Thymus (tissue), 11 donors: ENCODE measurements at regions not wholly inside any gene's neighbourhood (a gene's known extent, or its start where the extent isn't known, plus 50 kb on each side); places are given as distances from the start of the nearest gene placed in this dataset.

Experiments
- DNase-seq, 9 donors: peaks; one replicate each; pipeline ENCODE4 v3.0.0-alpha.2; 2013; ENCODE audit warnings: low spot score in 9 of 9, low read depth in 6 of 9, missing footprints in 1 of 9
- H3K27ac ChIP-seq, 2 donors: one replicate each; pipeline ENCODE4 v1.5.1; 2013; ENCODE audit warnings: control low read depth in 1 of 2, low read depth in 1 of 2, low read length in 1 of 2, mild to moderate bottlenecking in 1 of 2, moderate library complexity in 1 of 2
- H3K27me3 ChIP-seq, 2 donors: one replicate each; pipeline ENCODE4 v1.5.1; 2013; ENCODE audit warnings: low read length in 1 of 2; ENCODE audit not compliant: control insufficient read depth in 2 of 2, insufficient read depth in 1 of 2
- H3K36me3 ChIP-seq, 2 donors: one replicate each; pipeline ENCODE4 v1.5.1; 2013; ENCODE audit warnings: low read length in 1 of 2, mild to moderate bottlenecking in 1 of 2, moderate library complexity in 1 of 2; ENCODE audit not compliant: control insufficient read depth in 2 of 2, insufficient read depth in 2 of 2
- H3K4me1 ChIP-seq, 2 donors: one replicate each; pipeline ENCODE4 v1.5.1; 2013; ENCODE audit warnings: low read length in 2 of 2; ENCODE audit not compliant: control insufficient read depth in 2 of 2, insufficient read depth in 2 of 2
- H3K4me3 ChIP-seq, 2 donors: one replicate each; pipeline ENCODE4 v1.5.1; 2013; ENCODE audit warnings: low read length in 2 of 2, control low read depth in 1 of 2, mild to moderate bottlenecking in 1 of 2
- H3K9me3 ChIP-seq, 2 donors: one replicate each; pipeline ENCODE4 v1.5.1; 2013; ENCODE audit warnings: low read length in 1 of 2, mild to moderate bottlenecking in 1 of 2; ENCODE audit not compliant: control insufficient read depth in 2 of 2, insufficient read depth in 1 of 2
- WGBS: extraction: QIAGEN DNeasy Blood & Tissue Kit; methylation state at CpG from one replicate; pipeline ENCODE4 v1.1.7; 2013; 5-methylcytosine and 5-hydroxymethylcytosine counted together
- donor health status: healthy.

DNA sequence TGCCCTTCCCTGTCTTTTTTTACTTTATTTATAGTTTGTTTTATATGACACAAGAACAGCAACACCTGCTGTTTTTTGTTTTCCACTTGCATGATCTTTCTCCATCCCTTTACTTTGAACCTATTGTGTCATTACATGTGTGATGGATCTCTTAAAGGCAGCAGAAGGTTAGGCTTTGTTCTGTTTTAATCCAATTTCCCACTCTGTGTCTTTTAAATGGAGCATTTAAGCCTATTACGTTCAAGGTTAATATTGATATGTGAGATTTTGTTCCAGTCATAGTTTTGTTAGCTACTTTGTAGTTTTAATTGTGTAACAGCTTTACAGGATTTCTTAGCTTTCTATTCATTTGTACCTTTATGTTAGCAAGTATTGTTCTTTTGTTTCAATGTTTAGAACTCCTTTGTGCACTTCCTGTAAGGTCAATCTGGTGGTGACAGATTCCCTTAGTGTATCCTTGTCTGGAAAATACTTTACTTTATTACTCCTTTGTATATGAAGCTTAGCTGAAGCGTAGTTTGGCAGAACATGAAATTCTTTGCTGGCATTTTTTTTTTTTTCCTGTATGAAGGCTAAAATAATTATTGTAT lies 1443.0 kb upstream of the LRRTM1 start:
- 90% methylated on average over 2 of the region's 2 CpGs for WGBS
- H3K4me1 ChIP-seq: no peaks in the 10 kb centered on the region
- H3K4me3 ChIP-seq: no peak overlapping the region
- no peaks in the 10 kb centered on the region for H3K36me3 ChIP-seq
- H3K9me3 ChIP-seq: peaks cover 0 to 10% of the 10 kb centered on the region in 2 donors
- H3K27me3 ChIP-seq: no peaks in the 10 kb centered on the region
- DNase-seq: no peak
- no peak overlapping the region for H3K27ac ChIP-seq

DNA sequence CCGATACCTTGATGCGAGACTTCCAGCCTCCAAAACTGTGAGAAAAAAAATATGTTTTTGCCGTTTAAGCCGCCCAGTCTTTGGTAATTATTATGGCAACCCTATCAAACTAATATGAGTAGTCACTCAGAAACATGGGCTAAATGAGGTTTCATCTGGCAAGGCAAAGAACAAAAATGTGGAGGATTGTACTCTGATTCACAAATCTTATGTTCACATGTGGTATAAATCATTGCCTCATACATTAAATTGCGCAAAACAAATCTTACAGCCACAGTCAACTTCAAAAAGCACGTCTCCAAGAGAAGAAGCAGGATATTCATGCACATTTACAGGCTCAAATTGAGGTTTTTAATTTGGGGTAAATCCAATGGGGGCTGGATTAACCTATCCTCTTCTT lies 1435.4 kb upstream of the LRRTM1 start:
- H3K4me3 ChIP-seq: no peak overlapping the region
- no peak for DNase-seq
- no peak overlapping the region for H3K27ac ChIP-seq
- no peaks in the 10 kb centered on the region for H3K9me3 ChIP-seq
- no peaks in the 10 kb centered on the region for H3K27me3 ChIP-seq
- H3K36me3 ChIP-seq: no peaks in the 10 kb centered on the region
- WGBS: 94% methylated on average over 6 of the region's 6 CpGs
- no peaks in the 10 kb centered on the region for H3K4me1 ChIP-seq

DNA sequence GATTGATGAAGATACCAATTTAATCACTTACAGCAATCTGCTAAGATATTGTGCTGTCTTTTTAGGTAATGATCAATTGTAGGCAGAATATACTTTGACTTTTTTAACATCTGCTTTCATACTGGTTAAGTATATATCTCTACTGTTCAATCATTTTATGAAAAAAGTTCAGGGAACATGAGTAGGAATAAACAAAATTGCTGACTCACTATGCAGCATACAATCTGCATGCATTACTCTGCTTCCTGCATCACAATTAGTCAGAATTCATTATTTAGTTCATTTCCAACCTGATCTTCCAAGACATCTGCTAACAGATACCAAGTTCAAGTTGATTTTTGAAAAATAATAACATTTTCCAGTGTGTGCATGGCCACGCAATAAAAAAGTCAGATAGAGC lies 1430.4 kb upstream of the LRRTM1 start:
- Histone ChIP-seq H3K4me3 (no peak overlapping the region), H3K27me3 (no peaks in the 10 kb centered on the region), H3K27ac (no peak overlapping the region), H3K9me3 (no peaks in the 10 kb centered on the region), H3K4me1 (no peaks in the 10 kb centered on the region), H3K36me3 (no peaks in the 10 kb centered on the region)
- DNase-seq: no peak
- WGBS: 96% methylated on average over 1 of the region's 1 CpG

DNA sequence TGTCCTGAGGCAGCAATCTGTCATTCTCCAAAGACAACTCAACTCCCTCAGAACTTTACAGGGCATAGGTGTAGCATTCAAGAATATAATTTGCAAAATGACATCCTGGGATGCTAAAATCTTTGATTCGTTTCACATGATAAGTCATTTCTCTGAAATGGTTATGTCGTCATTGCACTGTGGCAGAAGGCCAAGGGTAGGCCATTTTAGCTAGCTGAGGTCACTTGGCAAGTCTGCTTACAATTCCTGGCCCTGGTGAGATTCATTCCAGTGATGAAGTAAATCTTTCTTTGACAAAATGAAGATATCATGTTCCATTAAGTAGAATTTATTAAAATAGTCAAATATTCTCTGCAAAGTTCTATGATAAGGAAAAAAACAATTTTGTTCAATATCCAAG lies 1410.3 kb upstream of the LRRTM1 start:
- Histone ChIP-seq H3K27me3 (no peaks in the 10 kb centered on the region), H3K36me3 (no peaks in the 10 kb centered on the region), H3K4me3 (no peak overlapping the region), H3K4me1 (no peaks in the 10 kb centered on the region), H3K27ac (no peak overlapping the region), H3K9me3 (peaks cover 0 to 6% of the 10 kb centered on the region in 2 donors)
- no peak for DNase-seq
- 87% methylated on average over 2 of the region's 2 CpGs for WGBS

DNA sequence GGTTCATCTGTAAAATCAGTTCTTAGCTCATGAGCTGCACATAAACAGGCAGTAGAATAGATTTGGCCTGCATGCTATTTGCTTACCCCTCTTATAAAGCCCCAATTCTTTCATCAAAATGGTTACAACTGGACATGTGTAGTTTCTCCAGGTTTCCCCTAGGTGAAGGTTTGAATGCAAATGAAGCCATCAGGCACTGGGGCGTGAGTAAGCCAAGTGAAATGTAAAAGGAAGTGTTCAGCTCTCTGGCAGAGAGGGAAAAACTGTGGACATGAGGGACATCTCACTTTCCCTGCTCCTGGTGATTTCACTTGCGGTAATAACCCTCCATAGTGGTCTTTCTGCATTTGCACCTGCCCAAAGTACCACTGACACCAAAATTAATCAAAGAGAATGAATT lies 1402.3 kb upstream of the LRRTM1 start:
- H3K4me1 ChIP-seq: no peaks in the 10 kb centered on the region
- WGBS: 93% methylated on average over 2 of the region's 2 CpGs

DNA sequence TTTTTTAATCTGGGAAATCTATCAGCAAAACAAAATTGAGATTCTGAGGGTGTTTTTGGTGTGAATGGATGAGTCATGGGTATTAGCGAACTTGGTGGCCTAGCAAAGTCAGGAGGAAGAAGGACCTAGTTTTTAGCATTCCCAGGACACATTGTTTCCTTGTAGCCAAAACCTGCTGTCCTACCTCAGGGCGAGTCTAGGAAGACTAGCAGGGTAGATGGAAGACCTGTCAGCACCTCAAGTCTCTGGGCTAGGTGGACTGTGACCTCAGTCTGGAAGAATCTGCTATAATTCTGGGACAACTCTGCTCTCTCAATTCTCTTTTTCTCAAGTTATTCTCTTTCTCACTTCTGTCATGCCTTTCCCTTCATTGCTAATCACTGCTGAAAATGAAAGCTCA lies 1399.3 kb upstream of the LRRTM1 start:
- no peak overlapping the region for H3K27ac ChIP-seq
- no peaks in the 10 kb centered on the region for H3K36me3 ChIP-seq
- no peaks in the 10 kb centered on the region for H3K27me3 ChIP-seq
- no peaks in the 10 kb centered on the region for H3K4me1 ChIP-seq
- 85% methylated on average over 2 of the region's 2 CpGs for WGBS
- H3K9me3 ChIP-seq: no peaks in the 10 kb centered on the region
- DNase-seq: no peak
- no peak overlapping the region for H3K4me3 ChIP-seq

More for the DNA sequence above, 1402.3 kb upstream of the LRRTM1 start:
- H3K27me3 ChIP-seq: no peaks in the 10 kb centered on the region
- H3K4me3 ChIP-seq: no peak overlapping the region
- DNase-seq: no peak
- no peaks in the 10 kb centered on the region for H3K36me3 ChIP-seq
- H3K9me3 ChIP-seq: peaks cover 0 to under 1% of the 10 kb centered on the region in 2 donors
- H3K27ac ChIP-seq: no peak overlapping the region

DNA sequence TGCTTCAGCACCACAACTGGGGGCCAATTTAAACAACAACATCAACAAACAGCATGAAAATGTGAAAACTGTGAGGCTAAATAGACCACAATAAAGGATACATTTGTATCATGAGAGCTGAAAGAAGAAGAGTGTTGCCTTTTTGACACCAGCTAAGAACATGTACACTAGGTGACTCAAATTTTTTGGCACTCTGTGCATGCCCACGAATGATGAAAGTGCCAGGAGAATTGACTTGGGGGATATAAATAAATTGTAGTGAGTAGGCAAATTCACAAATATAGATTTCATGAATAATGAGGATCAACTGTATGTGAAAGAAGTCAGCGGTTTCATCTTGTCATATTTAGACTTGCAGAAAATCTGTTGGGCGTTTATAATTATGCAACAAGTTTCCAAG lies 1388.0 kb upstream of the LRRTM1 start:
- peaks cover 0 to 3% of the 10 kb centered on the region in 2 donors for H3K9me3 ChIP-seq
- WGBS: 87% methylated on average over 3 of the region's 3 CpGs
- H3K4me3 ChIP-seq: no peak overlapping the region
- no peaks in the 10 kb centered on the region for H3K36me3 ChIP-seq
- no peaks in the 10 kb centered on the region for H3K4me1 ChIP-seq
- H3K27ac ChIP-seq: no peak overlapping the region
- DNase-seq: no peak
- no peaks in the 10 kb centered on the region for H3K27me3 ChIP-seq

DNA sequence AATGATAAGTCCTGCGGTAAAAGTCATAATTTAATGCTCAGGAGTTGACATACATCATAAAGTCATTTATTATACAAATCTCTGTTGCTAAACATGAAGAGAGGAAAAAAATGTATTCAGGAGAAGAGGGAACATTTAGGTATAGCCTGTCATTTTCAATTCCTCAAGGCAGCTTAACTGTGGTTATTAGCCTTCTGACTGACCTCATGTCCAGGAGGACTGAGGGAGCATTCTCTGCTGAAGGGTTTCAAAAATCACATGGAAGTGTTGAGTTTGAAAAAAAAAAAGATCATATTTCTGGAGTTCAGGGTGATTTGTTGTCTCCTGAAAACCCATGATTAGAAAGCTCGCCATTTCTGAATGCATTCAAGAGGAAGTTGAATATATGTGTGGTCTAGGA lies 1371.1 kb upstream of the LRRTM1 start:
- Histone ChIP-seq H3K4me1 (no peaks in the 10 kb centered on the region), H3K4me3 (no peak overlapping the region), H3K36me3 (no peaks in the 10 kb centered on the region), H3K9me3 (no peaks in the 10 kb centered on the region), H3K27me3 (no peaks in the 10 kb centered on the region), H3K27ac (no peak overlapping the region)
- WGBS: 35% methylated on average over 2 of the region's 2 CpGs
- DNase-seq: no peak

DNA sequence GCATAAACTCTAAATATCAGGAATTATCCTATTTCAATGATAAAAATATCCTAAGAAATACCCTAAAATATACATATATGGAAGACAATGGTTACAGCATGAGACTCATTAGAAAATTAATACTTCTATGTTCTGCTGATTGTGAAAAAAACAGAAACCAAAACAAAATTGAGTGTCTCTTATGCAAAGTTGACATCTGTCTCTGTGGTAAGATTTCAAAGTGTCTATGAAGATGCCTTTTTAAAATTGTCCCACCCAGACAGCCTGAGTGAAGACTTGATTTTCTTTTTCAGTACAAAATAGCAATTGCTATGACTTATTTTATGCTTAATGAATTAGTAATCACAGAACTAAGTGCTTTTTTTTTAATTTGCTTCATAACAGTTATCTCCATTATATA lies 1368.4 kb upstream of the LRRTM1 start:
- no peaks in the 10 kb centered on the region for H3K36me3 ChIP-seq
- H3K4me1 ChIP-seq: no peaks in the 10 kb centered on the region
- no peaks in the 10 kb centered on the region for H3K27me3 ChIP-seq
- no peak for DNase-seq
- no peak overlapping the region for H3K4me3 ChIP-seq
- H3K9me3 ChIP-seq: no peaks in the 10 kb centered on the region
- no peak overlapping the region for H3K27ac ChIP-seq

DNA sequence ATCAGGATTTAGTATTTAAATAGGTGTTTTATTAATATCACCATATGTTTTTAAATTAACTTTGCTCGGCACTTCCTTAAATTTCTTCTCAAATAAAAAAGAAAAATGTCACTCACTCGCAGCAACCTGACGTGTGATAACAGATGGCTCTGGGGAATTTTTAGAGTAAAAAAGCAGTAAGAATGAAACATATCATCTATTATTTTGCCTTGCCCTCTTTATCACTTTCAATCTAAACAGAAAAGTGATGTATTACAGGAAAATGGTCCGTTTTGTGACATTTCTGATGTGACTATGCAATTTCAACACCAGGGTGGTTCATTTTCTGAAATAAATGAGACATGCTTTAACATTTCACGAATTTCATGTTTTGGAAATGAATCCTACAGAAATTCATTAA lies 1368.0 kb upstream of the LRRTM1 start:
- Histone ChIP-seq H3K36me3 (no peaks in the 10 kb centered on the region), H3K27me3 (no peaks in the 10 kb centered on the region), H3K9me3 (no peaks in the 10 kb centered on the region), H3K4me1 (no peaks in the 10 kb centered on the region), H3K4me3 (no peak overlapping the region), H3K27ac (no peak overlapping the region)
- WGBS: 9% methylated on average over 5 of the region's 5 CpGs
- DNase-seq: no peak
